AG08395 (cell line): ENCODE measurements at regions not wholly inside any gene's neighbourhood (a gene's known extent, or its start where the extent isn't known, plus 50 kb on each side); places are given as distances from the start of the nearest gene placed in this dataset.

Experiments
- DNase-seq: peaks from one replicate; pipeline ENCODE4 v3.0.0; 2012; ENCODE audit warnings: mixed read lengths, low spot score

GRCh38 chr4:142961866-142962265 is 115.8 kb upstream of the INPP4B start:
- no peak for DNase-seq

DNA sequence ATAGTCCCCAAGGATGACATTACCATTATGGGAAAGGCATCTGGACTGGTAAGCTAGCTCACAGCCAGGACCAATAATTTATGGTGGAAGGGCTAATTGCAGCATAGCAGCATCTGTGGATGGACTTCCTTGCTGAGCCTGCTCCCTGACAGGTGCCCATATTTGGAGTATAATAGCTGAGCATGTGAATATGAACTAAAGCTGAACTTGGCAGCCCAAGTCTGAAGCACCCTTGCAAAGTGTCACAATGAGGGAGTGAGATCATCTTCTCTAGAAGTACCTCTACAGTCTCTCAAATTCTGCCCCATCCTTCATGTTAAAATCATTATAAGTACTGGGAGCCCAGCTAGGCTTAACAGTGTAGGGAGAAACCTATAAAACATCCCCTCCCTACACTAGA is 128.2 kb upstream of the INPP4B start:
- no peak for DNase-seq

DNA sequence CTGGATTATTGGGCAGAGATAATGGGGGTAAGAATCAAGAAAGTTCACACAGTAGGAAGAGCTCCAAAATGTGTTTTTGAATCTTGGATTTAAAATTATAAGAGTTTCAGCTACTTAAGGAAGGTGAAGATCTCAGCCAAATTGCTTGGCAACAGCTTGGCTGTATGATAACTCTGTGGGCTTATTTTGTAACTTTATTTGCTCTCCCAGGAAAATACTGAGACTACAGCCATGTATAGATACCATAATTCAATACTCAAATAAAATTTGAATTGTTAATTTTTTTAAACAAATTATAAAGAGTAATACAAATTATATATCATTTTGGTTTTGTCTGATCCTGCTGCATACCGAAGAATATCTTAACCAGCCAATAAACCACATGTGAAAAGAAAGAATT is 129.5 kb upstream of the INPP4B start:
- DNase-seq, result no peak

DNA sequence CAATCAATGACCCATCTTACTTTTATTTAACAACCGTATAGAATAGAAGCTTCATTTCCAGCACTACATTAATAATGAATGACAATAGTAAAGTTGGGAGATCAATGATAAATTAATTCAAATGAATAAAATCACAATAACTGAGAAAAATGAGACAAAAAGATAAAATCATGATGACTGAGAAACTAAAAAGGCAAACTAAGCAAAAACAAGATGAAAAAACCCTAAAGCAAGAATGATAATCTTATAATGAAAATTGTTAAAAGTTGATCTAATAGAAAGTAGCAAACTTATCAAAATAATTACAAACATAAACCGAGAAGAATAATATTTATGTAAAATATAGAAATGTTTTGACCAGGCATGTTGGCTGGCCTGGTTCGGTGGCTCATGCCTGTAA is 130.4 kb upstream of the INPP4B start:
- DNase-seq, result no peak

DNA sequence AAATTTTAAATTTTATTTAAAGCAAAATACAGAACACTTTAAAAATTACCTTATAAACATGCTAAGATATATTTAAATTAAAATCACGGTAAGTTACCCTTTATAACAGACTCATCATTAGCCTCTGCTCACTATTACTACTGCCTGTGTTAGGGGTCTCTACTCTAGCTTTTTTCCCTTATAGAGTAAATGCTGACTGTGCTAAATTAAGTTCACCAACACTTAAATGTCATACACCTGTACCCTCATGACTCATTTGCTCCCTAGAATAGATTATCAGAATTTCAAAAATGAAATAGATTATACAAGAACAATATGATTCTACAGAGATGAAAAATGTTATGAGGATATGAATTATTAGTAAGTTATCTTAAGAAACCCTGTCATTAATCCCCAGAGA is 131.1 kb upstream of the INPP4B start:
- no peak for DNase-seq

DNA sequence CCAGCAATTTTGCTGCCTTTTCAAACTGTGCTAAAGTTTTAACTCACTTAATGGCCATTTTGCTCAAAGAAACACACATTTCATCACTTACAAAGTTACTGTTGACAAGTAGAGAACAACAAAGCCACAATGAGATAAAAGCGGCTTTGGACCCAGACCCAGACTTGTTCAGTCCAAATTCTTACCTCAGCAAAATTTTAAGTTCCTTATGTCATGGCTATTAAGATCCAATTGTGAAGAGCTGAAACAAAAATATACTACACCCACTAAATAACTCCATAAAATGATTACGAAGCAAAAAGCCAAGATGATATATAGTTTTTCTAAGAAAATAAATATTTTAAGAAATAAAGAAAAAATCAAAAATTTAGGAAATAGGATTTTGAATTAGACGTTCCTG is 137.0 kb upstream of the INPP4B start:
- DNase-seq, result no peak

GRCh38 chr4:142983589-142983988 is 137.5 kb upstream of the INPP4B start:
- DNase-seq, result no peak

GRCh38 chr4:142984871-142985585 is 138.9 kb upstream of the INPP4B start:
- DNase-seq, result peak; percentile 7

- DNase-seq, result no peak
These were observed 168.5 kb upstream of the USP38 start for GRCh38 chr4:143016171-143016570.

GRCh38 chr4:143017210-143017609 is 167.5 kb upstream of the USP38 start:
- no peak for DNase-seq

DNA sequence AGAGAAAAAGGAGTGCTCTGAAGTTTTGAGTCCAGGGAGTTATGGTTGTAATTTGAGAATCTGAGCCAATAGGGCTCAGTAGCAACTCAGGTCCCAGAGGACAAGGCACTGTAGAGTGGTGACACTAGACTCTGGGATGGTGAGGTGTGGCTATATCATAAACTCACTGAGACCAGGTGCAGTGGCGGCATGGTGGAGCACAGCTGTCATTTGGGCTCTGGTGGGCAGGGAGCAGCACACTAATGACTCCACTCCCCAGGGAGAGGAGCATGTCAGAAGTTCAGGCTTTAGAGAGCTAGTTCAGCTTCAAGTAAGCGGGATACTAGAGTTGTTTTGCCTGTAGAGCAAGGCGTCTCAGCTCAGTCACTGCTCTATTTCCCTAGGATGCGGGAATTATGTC is 165.4 kb upstream of the USP38 start:
- DNase-seq, result no peak

GRCh38 chr4:143021384-143021783 is 163.3 kb upstream of the USP38 start:
- DNase-seq, result no peak

DNA sequence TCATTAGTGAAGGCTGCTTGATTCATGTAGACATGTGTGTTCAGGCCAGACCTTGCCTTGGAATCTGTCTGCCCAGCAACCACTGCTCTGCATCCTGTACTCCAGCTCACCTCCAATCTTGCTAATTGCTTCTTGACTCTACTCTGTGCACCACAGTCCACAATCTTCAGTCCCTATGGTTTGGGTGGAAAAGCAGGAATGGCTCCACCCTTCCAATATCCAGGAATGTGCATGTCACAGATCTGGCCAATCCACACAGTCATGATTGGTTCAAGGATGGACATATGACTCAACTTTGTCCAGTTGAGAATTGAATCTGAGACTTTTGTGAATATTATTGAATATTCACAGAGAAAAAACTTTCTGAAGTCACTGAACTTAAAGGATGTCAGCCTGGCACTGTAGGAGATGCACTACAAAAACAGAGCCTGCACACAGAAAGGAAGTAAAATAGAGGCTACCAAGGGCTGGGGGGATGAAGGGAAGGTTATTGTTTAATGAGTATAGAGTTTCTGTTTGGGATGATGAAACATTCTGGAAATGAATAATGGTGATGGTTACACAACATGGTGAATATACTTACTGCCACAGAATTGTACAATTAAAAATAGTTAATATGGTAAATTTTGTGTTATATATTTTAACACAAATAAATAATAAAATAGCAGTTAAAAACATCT is 161.3 kb upstream of the USP38 start:
- no peak for DNase-seq

DNA sequence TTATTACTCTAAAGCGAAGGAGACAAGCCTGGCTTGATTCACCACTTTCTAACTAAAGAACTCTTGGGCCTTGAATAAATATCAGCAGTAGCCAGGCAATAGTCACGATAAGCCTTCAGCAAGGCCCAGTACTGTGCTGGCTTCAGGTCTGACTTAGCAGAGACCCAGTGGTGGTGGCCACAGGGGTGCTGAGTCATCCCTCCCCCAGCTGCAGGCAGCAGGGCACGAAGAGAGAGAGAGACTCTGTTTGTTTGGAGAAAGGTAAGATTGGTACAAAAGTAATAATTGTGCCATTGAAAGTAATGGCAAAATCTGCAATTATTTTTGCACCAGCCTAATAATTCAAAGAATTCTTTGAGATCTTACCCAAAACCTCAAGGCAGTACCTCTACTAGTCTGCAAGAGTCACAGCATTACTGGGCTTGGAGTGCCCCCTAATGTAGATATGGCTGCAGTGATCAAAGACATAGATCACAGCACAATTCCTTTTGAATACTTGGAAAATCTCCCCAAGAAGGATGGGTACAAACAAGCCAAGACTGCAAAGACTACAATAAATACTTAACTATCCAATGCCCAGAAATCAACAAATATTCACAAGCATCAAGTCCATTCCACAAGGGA is 159.5 kb upstream of the USP38 start:
- no peak for DNase-seq

GRCh38 chr4:143026459-143027170 is 158.1 kb upstream of the USP38 start:
- DNase-seq, result no peak

DNA sequence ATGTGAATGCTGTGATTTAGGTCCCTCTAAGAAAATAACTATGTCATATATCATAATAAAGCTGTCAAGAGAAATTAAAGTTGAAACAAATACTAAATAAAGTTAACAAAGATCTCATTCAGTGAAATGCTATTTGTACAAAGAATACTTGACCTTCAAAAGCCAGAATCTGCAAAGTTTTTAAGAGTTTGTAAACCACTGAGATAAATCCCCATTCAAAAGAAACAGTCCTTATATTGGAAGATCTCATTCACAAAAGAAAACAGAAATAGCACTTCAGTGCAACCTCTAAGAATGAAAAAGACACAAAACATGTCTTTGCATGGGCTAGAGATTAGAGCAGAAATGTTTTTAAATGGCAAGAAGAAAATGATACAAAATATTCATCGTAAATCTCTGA is 149.1 kb upstream of the USP38 start:
- DNase-seq, result no peak

- DNase-seq, result no peak
These were observed 148.3 kb upstream of the USP38 start for GRCh38 chr4:143036443-143036842.

GRCh38 chr4:143046454-143046853 is 138.3 kb upstream of the USP38 start:
- no peak for DNase-seq

DNA sequence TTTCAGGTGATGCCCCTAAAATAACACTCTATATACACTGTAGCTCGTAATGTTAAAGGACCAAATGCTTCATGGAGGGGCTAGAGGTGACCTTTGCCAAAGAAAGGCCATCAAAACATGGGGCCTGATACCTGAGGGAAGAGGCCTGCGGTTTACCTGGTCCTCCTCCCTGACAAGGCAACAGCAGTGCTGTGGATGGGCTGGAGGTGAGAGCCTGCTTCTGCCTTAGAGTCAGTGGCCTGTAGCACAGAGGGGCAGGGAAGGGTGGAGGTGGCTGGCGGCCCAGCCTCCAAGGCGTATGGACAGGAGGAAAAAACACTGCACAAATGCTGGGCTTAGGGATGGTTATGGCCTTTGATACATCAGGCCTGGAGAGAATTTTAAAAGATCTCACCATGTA is 137.8 kb upstream of the USP38 start:
- no peak for DNase-seq

GRCh38 chr4:143054971-143055370 is 129.7 kb upstream of the USP38 start:
- no peak for DNase-seq

DNA sequence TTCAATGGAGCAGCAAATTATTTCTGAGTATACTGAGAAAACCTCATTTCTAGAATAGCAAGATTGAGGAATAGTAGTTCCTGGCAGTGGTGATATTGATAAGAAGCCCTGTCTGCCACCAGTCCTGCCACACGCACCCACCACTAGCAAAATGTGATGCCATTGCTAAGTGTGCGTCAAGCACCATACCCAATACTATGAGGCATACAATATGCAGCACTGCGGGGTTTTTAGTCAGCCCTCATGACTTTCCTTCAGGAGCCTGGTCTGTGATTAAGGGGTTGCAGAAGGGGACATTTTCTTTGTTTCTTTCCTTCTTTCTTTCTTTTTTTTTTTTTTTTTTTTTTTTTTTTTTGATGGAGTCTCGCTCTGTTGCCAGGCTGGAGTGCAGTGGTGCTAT is 128.7 kb upstream of the USP38 start:
- no peak for DNase-seq

DNA sequence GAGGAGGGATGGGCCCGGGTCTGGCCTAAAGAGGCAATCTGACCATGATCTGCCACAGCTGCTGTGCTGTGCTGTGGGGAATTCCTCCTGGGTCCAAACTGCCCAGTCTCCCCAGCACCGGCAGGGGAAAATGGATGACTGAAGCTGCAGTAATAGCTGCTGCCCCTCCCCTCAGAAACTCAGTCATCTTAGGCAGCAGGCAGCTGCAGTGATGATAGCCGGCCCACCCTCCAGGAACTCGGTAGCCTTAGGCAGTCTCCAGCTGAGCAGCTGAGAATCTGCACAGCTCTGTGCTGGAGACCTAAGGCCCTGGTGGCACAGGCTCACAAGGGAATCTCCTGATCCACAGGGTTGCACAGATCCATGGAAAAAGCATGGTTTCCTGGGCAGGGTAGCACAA is 113.4 kb upstream of the USP38 start:
- no peak for DNase-seq

- no peak for DNase-seq
These were observed 108.0 kb upstream of the USP38 start for GRCh38 chr4:143076723-143077122.
